Uterus (tissue), 3 donors: ENCODE measurements at regions not wholly inside any gene's neighbourhood (a gene's known extent, or its start where the extent isn't known, plus 50 kb on each side); places are given as distances from the start of the nearest gene placed in this dataset.

ENCODE experiments used
- DNase-seq, 2 donors: peaks; one replicate each; pipeline ENCODE4 v3.0.0-alpha.2; 2019 to 2020
- H3K27ac ChIP-seq, 2 donors: fragments of 200-600 bp; sonication (generic); 1 replicate in 1 of 2; 2 replicates in 1 of 2; pipeline ENCODE4 v1.5.1; 2016 to 2018
- H3K27me3 ChIP-seq, 2 donors: fragments of 200-600 bp; sonication (generic); one replicate each; pipeline ENCODE4 v1.5.1; 2018 to 2019; ENCODE audit warnings: control low read depth in 1 of 2
- H3K36me3 ChIP-seq, 2 donors: fragments of 200-600 bp; sonication (generic); one replicate each; pipeline ENCODE4 v1.5.1; 2019; ENCODE audit warnings: control low read depth in 1 of 2
- H3K4me1 ChIP-seq, 2 donors: fragments of 200-600 bp; sonication (generic); one replicate each; pipeline ENCODE4 v1.5.1; 2018 to 2019; ENCODE audit warnings: control low read depth in 1 of 2
- H3K4me3 ChIP-seq, 2 donors: fragments of 200-600 bp; sonication (generic); 1 replicate in 1 of 2; 2 replicates in 1 of 2; pipeline ENCODE4 v1.5.1; 2018 to 2019; ENCODE audit warnings: mild to moderate bottlenecking in 1 of 2
- H3K9me3 ChIP-seq, 2 donors: fragments of 200-600 bp; sonication (generic); one replicate each; pipeline ENCODE4 v1.5.1; 2019; ENCODE audit warnings: control low read depth in 1 of 2
- POLR2A ChIP-seq, 2 donors: fragments of 450-650 bp; IDR thresholded peaks; one replicate each; pipeline ENCODE4 v1.6.1; 2016; ENCODE audit warnings: antibody characterized with exemption in 2 of 2, mild to moderate bottlenecking in 1 of 2, moderate library complexity in 1 of 2
- intact Hi-C: fragments of 100-400 bp; cut with DNase I; formaldehyde crosslinking; loops from one replicate; pipeline ENCODE4 v1.15.1; 2023; ENCODE audit warnings: low total_unique reads
- TF ChIP-seq, protein P1 (sequence below), 4 experiments: fragments of 200-600 bp in 2 of 4; fragments of 450-650 bp in 2 of 4; sonication (generic) in 2 of 4; IDR thresholded peaks; one replicate each; pipeline ENCODE4 v1.5.1; 2016 to 2019; ENCODE audit warnings: antibody characterized with exemption in 4 of 4, mild to moderate bottlenecking in 2 of 4, moderate library complexity in 1 of 4
- donor health status: DM: yes; HTN: yes; CAD: no.

DNA sequence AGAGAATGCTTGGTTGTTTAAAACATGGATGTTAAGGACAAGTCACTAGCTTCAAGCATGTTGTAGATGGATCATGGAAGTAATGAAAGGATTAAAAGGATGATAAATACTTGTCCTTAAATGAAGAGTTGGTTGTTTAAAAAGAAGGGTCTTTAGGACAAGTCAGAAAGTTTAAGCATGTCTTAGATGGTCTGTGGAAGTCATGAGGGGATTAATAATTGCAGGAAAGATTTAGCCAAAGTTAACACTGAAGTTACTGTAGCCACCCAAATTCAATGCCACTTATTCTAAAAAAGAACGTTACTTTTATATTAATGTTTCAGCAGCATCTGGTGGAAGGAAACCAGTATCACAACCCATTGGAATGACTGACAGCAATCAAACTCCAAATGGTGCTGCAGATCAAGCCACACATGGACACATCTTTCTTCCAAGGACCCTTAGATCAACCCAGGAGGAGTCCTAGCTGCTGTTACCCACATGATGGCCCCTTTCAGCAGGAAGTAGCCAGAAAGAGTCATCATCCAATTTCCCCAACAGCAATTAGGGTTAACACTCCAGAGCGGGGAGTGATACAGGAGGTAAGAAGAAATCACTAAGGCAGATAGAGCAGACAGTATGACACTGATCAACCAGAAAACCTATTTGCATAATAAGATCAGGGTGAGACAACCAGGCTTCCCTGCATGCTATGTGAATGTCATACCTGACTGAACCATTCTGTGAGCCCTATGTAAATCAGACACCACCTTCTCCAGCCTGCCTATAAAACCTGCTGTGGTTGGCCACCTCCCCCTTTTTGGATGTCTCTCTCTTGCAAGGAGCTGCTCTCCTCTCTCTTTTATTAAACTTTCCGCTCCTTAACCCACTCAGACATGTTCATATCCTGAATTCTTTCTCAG, 88.4 kb upstream of the GNAZ start:
- Histone ChIP-seq H3K27me3 (no peaks in the 10 kb centered on the region), H3K4me3 (no peak overlapping the region), H3K4me1 (no peaks in the 10 kb centered on the region), H3K27ac (no peak overlapping the region), H3K36me3 (no peaks in the 10 kb centered on the region), H3K9me3 (peaks cover 0 to 5% of the 10 kb centered on the region in 2 donors)
- no peak for DNase-seq
- no peak for TF ChIP-seq POLR2A (IDR thresholded peaks at IDR 0.05)
- TF ChIP-seq, protein P1, sequence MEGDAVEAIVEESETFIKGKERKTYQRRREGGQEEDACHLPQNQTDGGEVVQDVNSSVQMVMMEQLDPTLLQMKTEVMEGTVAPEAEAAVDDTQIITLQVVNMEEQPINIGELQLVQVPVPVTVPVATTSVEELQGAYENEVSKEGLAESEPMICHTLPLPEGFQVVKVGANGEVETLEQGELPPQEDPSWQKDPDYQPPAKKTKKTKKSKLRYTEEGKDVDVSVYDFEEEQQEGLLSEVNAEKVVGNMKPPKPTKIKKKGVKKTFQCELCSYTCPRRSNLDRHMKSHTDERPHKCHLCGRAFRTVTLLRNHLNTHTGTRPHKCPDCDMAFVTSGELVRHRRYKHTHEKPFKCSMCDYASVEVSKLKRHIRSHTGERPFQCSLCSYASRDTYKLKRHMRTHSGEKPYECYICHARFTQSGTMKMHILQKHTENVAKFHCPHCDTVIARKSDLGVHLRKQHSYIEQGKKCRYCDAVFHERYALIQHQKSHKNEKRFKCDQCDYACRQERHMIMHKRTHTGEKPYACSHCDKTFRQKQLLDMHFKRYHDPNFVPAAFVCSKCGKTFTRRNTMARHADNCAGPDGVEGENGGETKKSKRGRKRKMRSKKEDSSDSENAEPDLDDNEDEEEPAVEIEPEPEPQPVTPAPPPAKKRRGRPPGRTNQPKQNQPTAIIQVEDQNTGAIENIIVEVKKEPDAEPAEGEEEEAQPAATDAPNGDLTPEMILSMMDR (IDR thresholded peaks at IDR 0.05) = no peak
- intact Hi-C loops = no loop called here

DNA sequence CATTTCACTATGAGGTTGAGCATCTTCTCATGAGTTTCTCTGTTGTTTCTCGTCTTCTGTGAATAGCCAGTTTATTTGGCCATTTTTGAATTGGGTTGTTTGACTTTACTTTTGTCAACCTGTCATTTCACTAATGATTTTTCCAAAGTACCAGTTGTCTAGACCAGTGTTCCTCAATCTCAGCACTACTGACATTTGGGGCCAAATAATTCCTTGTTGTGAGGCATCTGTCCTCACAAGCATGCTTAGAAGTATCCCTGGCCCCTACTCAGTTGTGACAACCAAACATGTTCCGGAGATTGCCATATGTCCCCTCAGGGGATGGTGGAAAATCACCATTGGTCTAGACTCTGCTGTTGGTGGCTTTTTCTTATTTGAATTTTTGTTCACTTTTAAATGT, 87.7 kb upstream of the GNAZ start:
- Histone ChIP-seq H3K9me3 (peaks cover 0 to 5% of the 10 kb centered on the region in 2 donors), H3K4me3 (no peak overlapping the region), H3K36me3 (no peaks in the 10 kb centered on the region), H3K27ac (no peak overlapping the region), H3K27me3 (no peaks in the 10 kb centered on the region), H3K4me1 (no peaks in the 10 kb centered on the region)
- no peak for DNase-seq
- intact Hi-C loops = no loop called here
- TF ChIP-seq, protein P1 (IDR thresholded peaks at IDR 0.05) = no peak

DNA sequence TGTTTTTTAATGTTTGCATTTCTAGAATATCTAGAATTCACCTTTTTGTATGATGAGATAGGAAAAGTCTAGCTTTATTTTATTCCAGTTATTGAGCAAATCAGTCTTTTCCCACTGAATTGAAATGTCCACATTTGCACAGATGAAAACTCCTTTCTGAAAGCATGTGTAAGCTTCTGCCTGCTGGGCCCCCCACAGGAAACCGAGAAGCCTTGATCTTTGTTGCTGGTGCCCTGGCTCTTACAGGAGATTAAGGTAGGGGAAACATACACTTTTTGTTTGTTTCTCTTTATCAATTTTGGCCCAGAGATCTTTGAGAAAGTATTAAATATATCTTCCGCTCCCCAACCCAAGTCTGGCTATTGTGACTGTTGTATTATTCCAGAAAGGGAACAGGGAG, 87.2 kb upstream of the GNAZ start:
- no peaks in the 10 kb centered on the region for H3K4me1 ChIP-seq
- H3K27ac ChIP-seq = no peak overlapping the region
- peaks cover 0 to 5% of the 10 kb centered on the region in 2 donors for H3K9me3 ChIP-seq
- H3K36me3 ChIP-seq = no peaks in the 10 kb centered on the region
- no peak for TF ChIP-seq POLR2A (IDR thresholded peaks at IDR 0.05)
- TF ChIP-seq, protein P1 (IDR thresholded peaks at IDR 0.05) = no peak
- H3K27me3 ChIP-seq = no peaks in the 10 kb centered on the region
- DNase-seq = no peak
- intact Hi-C loops = no loop called here
- H3K4me3 ChIP-seq = no peak overlapping the region

DNA sequence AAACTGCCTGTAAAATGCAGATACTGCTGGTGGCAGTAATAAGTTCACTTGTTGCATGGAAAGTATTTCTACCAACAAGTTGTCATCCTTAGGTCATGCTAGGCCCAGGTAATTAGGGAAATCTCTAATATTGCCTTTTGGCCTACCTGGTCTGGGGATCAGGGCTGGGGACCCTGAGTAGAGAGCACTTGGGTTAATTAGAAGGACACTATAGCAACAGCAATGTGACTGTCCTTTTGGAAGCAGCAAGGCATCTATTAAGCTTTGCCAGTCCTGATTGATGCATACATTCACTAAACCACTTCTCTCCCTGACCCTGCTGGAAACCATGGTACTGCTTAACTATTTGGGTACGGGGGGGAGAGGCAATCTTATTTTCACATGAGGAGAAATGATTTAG, 86.5 kb upstream of the GNAZ start:
- no peak for DNase-seq
- intact Hi-C loops = no loop called here
- no peak overlapping the region for H3K27ac ChIP-seq
- no peaks in the 10 kb centered on the region for H3K27me3 ChIP-seq
- no peaks in the 10 kb centered on the region for H3K4me1 ChIP-seq
- peaks cover 0 to 5% of the 10 kb centered on the region in 2 donors for H3K9me3 ChIP-seq
- TF ChIP-seq, protein P1 (IDR thresholded peaks at IDR 0.05) = no peak
- no peak for TF ChIP-seq POLR2A (IDR thresholded peaks at IDR 0.05)
- H3K36me3 ChIP-seq = no peaks in the 10 kb centered on the region
- no peak overlapping the region for H3K4me3 ChIP-seq

DNA sequence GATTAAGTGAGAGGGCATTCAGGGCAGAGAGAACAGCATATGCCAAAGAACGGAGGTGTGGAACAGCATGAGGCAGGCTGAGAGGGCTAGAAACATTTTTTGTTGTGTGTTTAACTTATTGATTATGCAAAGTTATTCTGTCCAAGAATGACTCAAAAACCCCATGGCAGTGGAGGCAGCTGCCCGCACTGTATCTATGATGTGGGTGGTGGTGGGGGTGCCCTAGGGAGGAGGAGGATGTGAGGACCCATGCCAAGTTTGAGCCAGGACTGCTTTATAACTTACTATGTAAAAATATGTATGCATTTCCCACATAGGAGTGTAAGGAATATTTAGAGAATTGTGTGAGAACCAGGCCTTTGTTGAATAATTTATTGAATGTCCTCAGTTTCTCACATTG, 85.4 kb upstream of the GNAZ start:
- intact Hi-C loops = no loop called here
- TF ChIP-seq POLR2A (IDR thresholded peaks at IDR 0.05) = no peak
- TF ChIP-seq, protein P1 (IDR thresholded peaks at IDR 0.05) = no peak

More for the DNA sequence above, 85.4 kb upstream of the GNAZ start:
- H3K9me3 ChIP-seq = peaks cover 0 to under 1% of the 10 kb centered on the region in 2 donors
- no peaks in the 10 kb centered on the region for H3K4me1 ChIP-seq
- H3K4me3 ChIP-seq = no peak overlapping the region
- no peak overlapping the region for H3K27ac ChIP-seq
- H3K27me3 ChIP-seq = no peaks in the 10 kb centered on the region
- no peak for DNase-seq
- no peaks in the 10 kb centered on the region for H3K36me3 ChIP-seq
